Neural cell (in vitro differentiated cells): ENCODE measurements at regions not wholly inside any gene's neighbourhood (a gene's known extent, or its start where the extent isn't known, plus 50 kb on each side); places are given as distances from the start of the nearest gene placed in this dataset.

ENCODE experiments used
- H2AFZ ChIP-seq: fragments of 200-600, 300-800 bp; sonication (generic), shearing (Covaris generic); 2 replicates; pipeline ENCODE4 v1.6.0; 2014; ENCODE audit warnings: low read depth, mild to moderate bottlenecking, antibody characterized with exemption, low read length, moderate library complexity
- H3F3A ChIP-seq: fragments of 200-600 bp; shearing (Covaris generic); 2 replicates; pipeline ENCODE4 v1.6.1; 2016; ENCODE audit warnings: mild to moderate bottlenecking, moderate library complexity, mixed read lengths, antibody characterized with exemption, low read length; ENCODE audit not compliant: insufficient read depth, poor library complexity, severe bottlenecking
- H3K27ac ChIP-seq: fragments of 200-600, 300-800 bp; sonication (generic), shearing (Covaris generic); 2 replicates; pipeline ENCODE4 v1.5.1; 2014; ENCODE audit warnings: mild to moderate bottlenecking, low read length, moderate library complexity
- H3K27me3 ChIP-seq: fragments of 300-800, 200-600 bp; sonication (generic), shearing (Covaris generic); 2 replicates; pipeline ENCODE4 v1.6.0; 2014; ENCODE audit warnings: mild to moderate bottlenecking, low read depth, low read length, moderate library complexity; ENCODE audit not compliant: insufficient read depth
- H3K36me3 ChIP-seq: fragments of 300-800, 200-600 bp; sonication (generic), shearing (Covaris generic); 2 replicates; pipeline ENCODE4 v1.5.1; 2014; ENCODE audit warnings: mild to moderate bottlenecking, antibody characterized with exemption, low read length, moderate library complexity; ENCODE audit not compliant: insufficient read depth
- H3K4me2 ChIP-seq: fragments of 300-800, 200-600 bp; sonication (generic), shearing (Covaris generic); 2 replicates; pipeline ENCODE4 v1.6.0; 2014; ENCODE audit warnings: mild to moderate bottlenecking, low read length
- H3K4me3 ChIP-seq: fragments of 300-800, 200-600 bp; sonication (generic), shearing (Covaris generic); 2 replicates; pipeline ENCODE4 v1.5.1; 2014; ENCODE audit warnings: mild to moderate bottlenecking, low read length, moderate library complexity
- H3K79me2 ChIP-seq: fragments of 200-600 bp; shearing (Covaris generic); replicated peaks from 2 replicates; pipeline ENCODE4 v1.6.0; 2014; ENCODE audit warnings: mild to moderate bottlenecking, low read length, moderate library complexity; ENCODE audit not compliant: insufficient read depth
- H3K9ac ChIP-seq: fragments of 300-800, 200-600 bp; sonication (generic), shearing (Covaris generic); 2 replicates; pipeline ENCODE4 v1.6.1; 2016; ENCODE audit warnings: mild to moderate bottlenecking, low read length, mixed read lengths
- H3K9me2 ChIP-seq: fragments of 200-600 bp; shearing (Covaris generic); 2 replicates; pipeline ENCODE4 v1.6.1; 2016; ENCODE audit warnings: mild to moderate bottlenecking, low read length, mixed read lengths; ENCODE audit not compliant: insufficient read depth
- H3K9me3 ChIP-seq: fragments of 200-600, 300-800 bp; sonication (generic), shearing (Covaris generic); 2 replicates; pipeline ENCODE4 v1.6.1; 2016; ENCODE audit warnings: mild to moderate bottlenecking, mixed run types, low read length, moderate library complexity, mixed read lengths
- H4K20me1 ChIP-seq: fragments of 200-600 bp; shearing (Covaris generic); 2 replicates; pipeline ENCODE4 v1.6.1; 2016; ENCODE audit warnings: mild to moderate bottlenecking, mixed run types; ENCODE audit not compliant: insufficient read depth
- MXI1 ChIP-seq: fragments of 450-650 bp; conservative IDR thresholded peaks from 2 replicates; pipeline ENCODE4 v1.6.1; 2014; ENCODE audit warnings: antibody characterized with exemption, mild to moderate bottlenecking; ENCODE audit not compliant: poor library complexity, severe bottlenecking
- POLR2AphosphoS5 ChIP-seq: IDR thresholded peaks from 2 replicates; pipeline ENCODE4 v1.6.1; 2012
- small RNA-seq, 3 experiments: library from RNA; depleted of rRNA; stranded (forward); fragments of <200 nt; gene quantifications; one replicate each; pipeline ENCODE3, GENCODE V24; 2012

DNA sequence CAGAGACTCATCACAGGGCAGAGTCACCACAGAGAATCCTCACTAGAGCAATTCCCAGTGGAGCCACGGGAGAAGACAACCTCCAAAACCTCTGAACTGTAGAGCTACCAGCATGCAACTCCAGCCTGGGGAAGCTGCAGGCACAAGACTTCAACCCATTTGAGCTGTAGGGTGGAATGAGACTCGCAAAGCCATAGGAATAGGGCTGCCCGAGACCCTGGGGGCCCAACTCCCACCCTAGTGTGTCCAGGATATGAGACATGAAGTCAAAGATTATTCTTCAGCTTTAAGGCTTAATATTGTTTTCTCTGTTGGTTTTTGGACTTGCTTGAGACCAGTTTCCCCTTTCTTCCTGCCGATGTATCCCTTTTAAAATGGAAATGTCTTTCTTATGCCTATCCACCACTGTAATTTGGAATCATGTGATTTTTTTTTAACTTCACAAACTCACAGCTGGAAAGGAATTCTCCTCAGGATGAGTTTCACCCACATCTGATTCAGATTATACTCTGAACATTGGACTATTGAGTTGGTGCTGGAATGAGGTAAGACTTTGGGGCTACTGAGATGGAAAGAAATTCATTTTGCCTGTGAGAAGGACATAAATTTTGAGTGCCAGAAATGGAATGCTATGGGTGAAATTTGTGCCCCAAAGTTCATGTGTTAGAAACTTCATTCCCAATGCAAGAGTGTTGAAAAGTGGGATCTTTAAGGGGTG lies 59.6 kb upstream of the ST6GALNAC5 start:
- no peak overlapping the region for H3K27ac ChIP-seq
- H3K4me3 ChIP-seq: no peak overlapping the region
- no peaks in the 10 kb centered on the region for H3K36me3 ChIP-seq
- no peaks in the 10 kb centered on the region for H4K20me1 ChIP-seq
- no peak overlapping the region for H3K4me2 ChIP-seq
- H3K9me3 ChIP-seq: no peaks in the 10 kb centered on the region
- H2AFZ ChIP-seq: no peak overlapping the region
- H3K9me2 ChIP-seq: no peaks in the 10 kb centered on the region
- H3F3A ChIP-seq: no peaks in the 10 kb centered on the region
- no peaks in the 10 kb centered on the region for H3K27me3 ChIP-seq
- no peak overlapping the region for H3K9ac ChIP-seq
- TF ChIP-seq POLR2AphosphoS5 (no peak), MXI1 (no peak)
- no peaks in the 10 kb centered on the region for H3K79me2 ChIP-seq

Small RNA genes lying in the stretch of these regions (small RNA-seq; reads per million reads assigned to genes)
- 0 to 0.03 (median 0) reads per million in 3 experiments for gene RNU6-161P
